KG1 (cell line): ENCODE measurements at regions not wholly inside any gene's neighbourhood (a gene's known extent, or its start where the extent isn't known, plus 50 kb on each side); places are given as distances from the start of the nearest gene placed in this dataset.

Experiments used
- DNase-seq: peaks from one replicate; lab custom pipeline; 2025; lab: John Stamatoyannopoulos, UW

DNA sequence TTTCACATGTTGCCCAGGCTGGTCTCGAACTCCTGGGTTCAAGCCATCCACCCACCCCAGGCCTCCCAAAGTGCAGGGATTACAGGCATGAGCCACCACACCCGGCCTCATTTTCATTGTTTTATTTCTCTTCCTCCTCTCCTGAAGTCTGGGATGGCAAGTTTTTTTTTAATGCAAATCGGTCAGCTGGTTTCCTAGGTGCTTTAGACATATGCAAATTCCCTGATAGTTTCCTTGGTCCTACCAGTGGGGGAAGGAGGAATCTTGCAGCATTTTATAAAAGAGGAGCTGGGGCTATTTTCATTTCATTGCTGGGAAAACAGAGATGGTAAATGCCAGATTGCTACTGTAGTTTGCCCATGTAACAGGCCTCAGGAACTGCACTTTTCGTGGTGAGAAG, 179.4 kb downstream of the ACTL7B start:
- no peak for DNase-seq

DNA sequence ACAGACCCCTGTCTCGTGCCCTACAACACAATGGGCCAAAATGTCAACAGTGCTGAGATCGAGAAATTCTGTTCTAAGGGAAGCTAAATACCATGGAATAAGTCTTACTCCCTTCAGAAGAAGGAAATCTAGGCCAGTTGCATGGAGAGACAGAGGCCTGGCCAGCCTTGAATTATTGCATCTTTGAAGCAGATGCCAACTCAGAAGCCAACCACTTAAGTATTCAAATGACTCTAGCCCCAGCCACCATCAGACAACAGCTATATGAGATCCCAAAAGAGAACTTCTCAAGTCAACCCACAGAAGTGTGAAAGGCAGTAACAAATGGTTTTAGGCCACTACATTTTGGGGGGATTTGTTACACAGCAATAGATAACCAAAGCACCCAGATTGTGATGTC, 180.1 kb downstream of the ACTL7B start:
- no peak for DNase-seq

DNA sequence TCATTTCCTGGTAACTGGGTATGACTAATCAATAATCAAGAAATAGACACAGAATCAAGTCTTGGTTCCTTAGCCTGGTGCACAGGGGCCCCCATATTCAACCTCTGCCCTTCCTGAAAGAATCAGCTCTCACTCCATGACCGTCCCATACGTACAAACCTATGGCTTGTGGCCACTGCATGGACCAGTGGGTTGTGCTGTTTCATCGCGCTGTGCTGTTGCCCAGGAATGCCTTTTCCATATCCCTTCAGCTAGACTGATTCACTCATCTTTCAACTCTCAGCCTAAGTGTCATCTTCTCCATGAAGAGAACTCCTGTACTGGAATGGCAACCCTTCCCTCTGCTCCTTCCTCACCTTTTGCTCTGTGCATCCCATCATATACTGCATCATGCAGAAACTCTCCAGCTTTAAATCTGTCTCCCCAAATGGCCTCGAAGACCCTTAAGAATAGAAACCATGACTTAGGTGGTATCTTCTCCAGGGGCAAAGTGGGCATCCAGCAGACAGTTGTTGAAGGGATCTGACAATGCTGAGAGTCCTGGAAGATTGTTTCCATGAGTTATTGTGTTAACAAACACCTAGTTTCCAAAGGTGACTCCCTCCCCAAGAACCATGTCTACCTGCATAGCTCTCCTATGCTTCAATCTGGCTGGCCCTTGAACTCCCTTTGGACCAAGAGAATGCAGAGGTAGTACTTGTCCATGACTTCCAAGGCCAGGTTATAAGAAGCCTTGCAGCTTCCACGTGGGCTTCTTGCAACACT, 180.8 kb downstream of the ACTL7B start:
- no peak for DNase-seq

DNA sequence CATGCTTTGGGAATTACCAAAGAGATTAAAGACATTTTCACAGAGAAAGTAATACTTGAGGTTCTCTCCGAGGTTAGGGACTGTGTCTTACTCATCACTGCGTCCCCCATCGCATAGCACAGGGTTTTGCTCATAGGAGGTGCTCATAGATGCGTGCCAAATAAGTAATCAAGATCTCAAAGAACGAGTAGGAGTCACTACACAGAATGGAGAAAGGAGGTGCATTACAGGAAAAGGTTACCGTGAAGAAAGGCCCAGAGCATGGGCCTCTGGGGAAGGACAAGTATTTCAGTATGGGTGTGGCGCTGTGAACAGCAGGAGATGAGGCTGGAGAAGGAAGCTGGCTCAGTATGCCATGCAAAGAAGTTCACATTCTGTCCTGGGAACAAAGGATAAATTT, 182.4 kb downstream of the ACTL7B start:
- no peak for DNase-seq

DNA sequence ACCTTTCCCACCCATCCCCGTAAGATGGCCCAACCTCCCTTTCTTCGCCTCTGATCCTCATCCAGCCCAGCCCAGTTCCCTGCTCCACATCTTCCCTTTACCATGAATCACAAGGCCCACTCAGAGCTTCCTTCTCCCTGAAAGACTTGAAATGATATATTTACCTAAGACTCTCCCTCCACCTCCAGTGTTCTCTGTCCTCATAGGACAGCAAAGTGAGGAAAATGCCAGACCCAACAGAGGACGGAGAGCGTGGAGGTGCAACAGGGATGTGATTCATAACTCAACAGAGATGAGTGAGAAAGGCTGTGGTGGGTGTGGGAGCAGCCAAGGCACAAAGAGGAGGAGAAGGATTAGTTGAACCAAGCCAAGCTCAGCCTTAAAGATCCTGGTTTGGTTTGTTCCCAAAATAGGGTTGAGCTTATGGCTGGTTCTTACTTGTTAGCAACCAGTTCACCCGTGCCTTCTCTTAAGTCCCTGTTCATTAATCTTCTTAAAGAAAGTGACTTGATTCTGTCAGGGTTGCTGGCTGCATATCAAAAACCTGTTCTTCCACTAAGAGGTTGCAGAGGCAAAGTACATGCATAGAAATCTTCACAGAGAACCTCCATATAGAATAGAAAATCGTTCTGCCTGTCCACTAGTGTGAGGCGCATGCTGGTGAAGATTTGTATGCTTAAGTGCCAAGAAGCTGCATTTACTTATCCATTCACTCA, 183.2 kb downstream of the ACTL7B start:
- no peak for DNase-seq

DNA sequence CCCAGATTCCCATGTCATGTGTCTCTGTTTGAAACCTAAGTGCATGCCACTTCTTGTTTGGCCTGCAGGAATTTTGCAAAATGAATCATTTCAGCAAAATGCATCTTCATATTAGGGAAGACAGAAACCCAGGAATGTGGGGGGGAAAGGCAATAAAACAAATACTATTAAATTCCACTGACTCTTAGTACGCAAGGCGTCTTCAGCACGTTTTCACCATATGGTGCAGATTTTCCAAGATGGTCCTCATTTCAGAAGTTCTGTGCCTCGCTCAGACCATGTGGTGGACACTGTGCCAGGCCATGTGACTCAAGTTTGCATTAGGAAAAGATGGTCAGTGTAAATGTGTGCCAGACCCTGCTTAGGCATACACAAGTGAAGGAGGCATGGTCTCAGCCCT, 184.0 kb downstream of the ACTL7B start:
- no peak for DNase-seq

DNA sequence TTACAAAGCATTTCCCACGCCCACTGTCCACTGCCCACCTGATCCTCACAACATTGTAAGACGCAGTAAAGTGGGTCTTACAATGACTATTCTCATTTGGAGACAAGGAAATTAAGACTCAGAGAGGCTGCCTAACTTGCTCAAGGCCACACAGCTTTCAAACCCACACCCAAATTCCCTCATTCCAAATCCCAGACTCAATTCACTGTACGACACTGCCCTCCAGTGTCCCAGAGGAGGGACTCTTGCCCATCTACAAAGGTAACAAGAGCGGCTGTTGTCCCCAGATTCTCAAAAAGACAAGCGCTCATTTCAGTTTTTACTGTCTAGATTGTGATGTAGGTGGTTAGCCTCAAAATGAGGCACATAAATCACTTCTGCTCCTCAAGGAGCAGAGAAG, 184.6 kb downstream of the ACTL7B start:
- no peak for DNase-seq

DNA sequence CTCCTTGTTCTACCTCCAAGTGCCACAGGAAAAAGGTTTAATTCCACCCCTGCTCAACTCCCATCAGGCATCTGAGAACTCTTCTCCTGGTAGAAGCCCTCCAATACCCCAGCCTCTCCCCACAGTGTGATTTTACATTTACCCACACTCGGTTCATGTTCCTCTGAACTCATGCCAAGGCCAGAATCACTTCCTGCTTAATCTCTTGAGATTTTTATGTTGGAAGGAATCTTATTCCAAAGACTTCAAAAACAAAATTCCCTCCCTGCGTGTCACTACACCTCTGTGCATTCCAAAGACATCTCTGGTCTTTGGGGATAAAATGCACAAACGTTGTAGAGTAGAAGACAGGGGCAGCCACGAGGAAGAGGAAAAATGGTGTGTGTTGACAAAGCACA, 186.8 kb downstream of the ACTL7B start:
- no peak for DNase-seq

DNA sequence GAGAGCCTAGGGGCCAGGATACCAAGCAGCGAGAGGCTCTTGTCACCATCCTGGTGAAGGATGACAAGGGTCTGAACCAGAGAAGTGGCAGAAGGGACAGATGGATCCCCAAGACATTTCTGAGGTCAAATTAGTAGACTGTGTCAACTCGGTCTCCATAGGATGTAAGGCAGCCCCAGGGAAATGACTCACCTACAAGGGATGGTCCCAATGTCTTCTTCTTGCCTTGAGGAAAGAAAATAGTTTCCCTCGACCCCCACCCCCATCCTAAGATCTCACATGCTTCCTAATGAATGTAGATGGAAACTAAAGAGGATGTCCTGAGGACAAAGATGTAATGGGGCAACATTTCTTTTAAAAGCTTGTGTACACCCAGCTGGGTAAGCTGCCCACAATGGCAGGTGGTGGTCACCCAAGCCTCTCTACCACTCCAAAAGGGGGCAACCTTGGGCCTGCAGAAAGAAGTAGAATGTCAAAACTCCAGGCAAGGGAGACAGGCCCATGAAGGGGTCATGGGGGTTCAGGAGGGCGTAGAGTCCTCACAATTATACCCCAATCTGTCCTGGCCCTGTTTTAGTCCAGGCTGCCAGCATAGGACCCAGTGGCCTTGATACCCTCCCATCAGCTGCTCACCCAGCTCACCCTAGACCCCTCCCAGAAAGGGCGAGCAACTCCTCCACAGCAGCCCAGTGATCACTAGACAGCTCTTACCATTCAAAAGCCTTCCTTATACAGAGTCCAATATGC, 187.4 kb downstream of the ACTL7B start:
- DNase-seq, result no peak

DNA sequence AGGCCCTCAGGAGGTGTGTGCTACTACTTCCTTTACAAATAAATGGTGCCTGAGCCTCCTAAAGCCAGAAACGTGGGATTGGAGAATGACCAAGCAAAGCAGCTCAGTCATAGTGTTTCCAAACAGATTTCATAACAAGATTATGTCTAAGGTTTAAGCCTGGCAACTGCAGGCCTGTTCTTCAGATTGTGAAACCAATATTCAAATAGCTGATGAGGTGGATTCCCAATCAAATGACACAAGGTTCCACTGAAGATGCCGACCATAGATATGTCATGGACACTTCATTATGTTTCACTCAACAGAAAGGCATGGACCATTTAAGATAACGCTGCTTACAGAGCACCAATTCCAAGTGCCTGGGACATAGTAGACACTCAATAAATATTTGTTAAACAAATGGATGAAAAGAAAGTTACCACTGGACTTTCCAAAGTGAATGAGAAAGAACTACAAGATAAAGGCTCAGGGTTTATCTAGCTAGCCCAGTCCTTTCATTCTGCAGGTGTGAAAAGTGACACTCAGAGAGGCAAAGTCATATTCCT, 189.5 kb downstream of the ACTL7B start:
- no peak for DNase-seq

DNA sequence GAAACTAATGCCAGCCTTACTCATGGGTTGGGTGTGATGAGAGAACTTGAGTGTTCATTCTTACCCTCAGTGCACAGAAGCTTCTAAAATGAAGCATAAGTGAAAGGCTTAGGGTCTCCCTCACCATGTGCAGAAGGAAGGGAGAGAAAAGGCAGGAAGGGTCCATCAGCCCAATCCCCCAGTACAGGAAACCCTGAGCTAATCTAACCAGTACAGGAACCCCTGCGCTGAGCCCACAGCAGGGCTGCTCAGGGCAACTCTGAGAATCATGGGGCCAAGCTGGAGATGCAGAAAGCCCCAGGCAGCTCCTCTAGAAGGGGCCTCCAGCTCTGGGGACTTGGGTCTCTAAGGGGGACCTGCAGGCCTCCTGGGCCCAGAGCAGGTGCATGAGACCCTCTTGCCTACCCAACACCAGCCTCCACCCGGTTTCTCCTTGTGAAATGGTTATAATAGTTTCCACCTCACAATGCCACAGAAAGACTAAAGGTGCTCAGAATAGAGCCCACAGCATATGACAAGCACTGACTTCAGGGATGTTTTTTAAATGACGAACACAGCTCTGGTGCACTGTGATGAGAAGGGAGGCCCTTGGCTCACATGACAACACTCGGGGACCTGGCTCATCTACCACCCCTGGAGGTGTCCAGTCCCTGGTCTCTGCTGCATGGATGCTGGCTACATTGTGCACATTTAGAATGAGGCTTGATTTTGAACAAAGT, 190.1 kb downstream of the ACTL7B start:
- no peak for DNase-seq

DNA sequence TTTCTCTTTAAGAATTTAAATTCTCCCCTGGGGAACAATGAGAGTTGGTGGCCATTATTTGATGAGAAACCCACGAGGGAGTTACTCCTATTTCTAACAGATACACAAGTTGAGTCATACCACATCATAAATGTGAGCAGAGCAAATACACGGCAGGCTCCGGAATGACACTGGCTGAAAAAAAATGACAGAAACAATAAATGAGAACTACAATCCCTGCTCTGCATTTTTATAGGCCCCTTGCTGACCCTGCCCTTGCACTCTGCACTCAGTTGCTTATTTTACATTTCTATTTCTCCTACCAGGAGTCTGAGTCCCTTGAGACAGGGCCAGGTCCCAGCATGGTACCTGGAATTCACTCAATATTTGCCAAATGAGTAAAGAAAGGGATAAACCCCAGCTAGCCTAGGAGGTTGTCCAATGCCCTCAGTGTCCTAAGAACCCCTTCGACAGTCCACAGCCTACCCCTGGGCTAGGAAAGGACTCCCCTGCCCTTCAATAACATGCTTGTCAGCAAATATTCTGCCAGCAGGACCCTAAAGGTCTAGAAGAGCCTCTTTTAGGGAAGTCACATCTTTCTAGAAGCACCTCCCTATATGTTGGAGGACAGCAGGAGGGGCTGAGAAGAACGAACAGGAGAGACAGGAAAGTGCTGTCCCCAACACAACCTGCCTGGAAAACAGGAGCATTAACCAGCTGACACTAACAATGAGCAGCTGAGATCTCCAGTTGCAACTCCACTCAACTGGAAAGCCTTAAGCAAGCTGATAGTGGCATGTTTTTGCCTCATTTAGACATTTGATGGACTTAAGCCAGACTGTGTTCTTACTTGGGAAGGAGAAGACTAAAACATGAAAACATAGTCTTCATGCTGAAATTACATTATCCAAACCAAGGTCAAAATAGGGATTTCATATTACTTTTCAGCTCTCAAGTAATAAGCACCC, 191.2 kb downstream of the ACTL7B start:
- no peak for DNase-seq

DNA sequence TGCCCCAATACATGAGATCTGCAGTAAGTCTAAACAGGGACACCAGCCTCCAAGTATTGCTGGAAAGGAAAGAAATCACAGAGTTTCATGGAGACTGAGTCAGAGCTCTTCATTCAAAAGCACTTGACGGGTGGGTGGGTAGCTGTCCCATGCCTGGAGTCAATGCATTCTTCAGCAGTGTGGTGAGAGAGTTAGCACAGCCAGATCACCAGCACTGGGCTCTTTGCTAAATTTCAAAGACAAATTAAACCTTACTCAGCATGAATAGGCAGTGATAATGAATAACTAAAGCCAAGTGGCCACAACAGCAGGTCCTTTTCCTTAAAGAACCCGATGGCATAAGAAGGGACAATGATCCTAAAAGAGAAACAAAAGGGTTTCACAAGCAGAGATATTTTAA, 192.4 kb downstream of the ACTL7B start:
- DNase-seq, result no peak

DNA sequence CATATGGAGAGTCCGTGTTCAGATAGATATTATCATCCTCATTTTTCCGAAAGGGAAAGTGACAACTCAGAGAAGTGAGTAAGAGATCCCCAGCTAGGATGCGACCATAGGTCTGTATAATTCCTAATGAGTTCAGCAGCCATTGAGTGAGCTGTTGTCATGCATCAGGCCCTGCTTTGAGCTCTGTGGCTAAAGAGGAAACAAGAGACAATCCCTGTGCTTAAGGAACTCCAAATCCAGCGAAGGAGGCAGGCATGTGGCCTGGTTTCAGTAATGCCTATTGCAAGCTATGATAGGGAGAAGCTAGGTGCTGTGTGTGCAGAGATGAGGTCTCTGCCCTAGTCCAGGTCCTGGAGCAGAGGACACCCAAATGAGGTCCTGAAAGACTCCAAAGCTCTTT, 192.8 kb downstream of the ACTL7B start:
- no peak for DNase-seq

DNA sequence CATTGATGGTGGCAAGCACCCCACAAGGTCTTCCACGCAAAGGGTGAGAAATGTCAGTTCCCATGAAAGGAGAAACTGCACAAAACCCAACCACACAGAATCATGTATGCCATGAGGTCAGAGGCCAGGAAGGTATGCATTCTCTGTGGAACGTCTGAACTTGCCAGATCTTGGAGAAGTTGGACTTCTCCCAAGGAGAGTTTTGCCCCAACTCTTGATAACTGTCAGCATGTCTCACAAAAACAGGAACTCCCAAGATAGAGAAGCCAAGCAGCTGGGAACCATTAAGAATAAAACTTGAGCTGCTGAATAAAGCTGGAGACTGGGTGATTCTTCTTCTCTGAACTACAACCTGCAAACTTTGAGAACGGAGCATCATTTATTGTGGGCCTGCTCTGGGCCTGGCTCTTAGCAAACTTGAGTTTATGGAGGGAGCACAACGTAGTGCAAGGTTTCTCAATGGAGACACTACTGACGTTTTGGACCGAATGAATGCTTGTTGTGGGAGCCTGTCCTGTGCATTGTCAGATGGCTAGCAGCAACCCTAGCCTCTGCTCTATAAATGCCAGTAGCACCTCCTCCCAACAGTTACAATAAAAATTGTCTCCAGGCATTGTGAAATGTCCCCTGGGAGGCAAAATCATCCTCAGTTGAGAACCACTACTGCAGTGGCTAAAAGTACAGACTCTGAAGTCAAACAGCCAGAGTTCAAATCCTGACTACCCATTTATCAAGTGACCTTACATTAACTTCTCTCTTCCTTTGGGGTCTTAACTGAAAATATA, 193.5 kb downstream of the ACTL7B start:
- DNase-seq, result no peak

DNA sequence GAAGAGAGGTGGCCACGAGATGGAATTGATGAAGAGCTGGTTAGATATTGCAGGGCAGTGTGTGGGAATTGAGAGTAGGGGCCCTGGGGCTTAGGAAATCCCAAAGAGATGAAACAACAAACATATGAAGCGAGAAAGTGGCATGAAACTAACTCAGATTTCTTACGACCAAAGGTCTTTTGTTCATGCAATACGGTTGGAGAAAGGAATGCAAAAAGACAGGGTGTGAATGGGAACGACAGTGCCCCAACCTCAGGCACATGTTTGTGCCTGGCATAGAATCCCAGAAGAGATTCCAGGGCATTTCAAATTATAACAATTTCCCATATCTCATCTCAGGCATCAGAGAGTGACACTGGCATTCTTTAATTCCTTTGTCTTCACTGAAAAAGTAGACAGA, 199.2 kb downstream of the ACTL7B start:
- no peak for DNase-seq

DNA sequence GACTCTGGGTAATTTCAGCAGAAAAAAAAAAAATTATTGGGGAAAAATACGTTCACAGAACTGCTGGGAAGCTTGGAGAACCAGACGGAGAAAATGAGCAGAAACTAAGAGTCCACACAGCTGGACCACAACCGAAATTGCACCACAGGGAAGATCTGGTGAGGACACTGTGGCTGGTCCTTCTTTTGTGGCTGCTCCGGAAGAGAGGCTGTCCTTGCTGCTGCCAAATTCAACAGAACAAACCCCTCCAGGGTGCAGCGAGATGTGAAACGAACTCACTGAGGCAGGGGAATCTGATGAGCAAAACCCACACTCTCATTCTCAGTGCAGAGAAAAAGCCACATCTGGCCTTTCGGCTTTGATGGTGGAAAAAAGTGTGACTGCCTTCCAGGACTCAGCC, 200.0 kb downstream of the ACTL7B start:
- DNase-seq, result no peak

DNA sequence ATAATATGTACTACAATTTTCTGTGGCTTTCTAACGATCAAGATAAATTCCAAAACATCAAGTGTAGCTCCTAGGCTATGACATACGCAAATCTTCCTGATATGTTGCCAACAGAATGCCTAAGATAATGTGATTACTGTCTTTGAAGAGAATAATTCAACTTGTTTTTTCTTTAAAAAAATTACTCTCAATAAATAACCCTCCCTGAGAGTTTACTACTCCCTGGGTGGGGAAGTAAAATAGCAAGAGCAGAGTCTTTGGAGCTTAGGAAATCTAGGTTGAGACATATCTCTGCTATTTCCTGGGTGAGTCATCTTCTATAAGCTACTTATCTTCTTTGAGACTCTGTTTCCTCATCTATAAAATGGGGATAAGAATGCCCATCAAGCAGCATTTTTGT, 201.2 kb downstream of the ACTL7B start:
- no peak for DNase-seq

DNA sequence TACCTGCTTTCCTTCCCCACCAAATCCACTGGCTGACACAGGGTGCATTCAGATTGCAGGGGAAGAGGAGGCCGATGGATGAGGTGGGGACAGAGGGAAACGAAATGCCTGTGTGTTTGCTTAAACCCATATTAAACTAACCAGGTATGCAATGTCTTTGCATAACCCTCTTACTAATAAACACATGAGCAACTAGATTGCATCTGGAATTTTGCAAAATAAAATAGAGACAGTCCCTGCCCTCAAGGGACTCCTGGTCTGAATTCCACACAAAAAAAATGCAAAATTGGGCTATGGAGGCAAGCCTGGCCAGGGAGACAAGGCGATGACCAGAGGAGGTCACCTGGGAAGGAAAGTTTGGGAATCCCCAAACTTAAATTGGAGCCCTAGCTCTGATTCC, 202.9 kb downstream of the ACTL7B start:
- DNase-seq, result no peak

DNA sequence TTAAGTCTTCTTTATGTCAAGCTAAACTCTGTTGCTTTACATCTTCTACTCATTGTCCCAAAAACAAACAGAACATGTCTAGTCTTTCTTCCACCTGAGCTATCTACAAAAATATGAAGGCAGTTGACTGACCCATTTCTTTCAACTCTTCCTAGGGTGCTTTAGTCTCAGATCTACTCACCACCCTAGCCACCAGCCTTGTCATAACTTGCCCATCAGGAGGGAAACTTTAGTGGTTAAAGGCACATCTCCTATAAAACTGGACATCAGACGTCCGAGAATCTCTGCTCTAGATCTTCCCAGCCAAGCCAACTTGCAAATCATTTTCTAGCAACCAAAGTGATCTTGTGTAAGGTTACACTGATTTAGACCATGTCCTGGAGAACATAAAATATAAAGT, 205.0 kb downstream of the ACTL7B start:
- DNase-seq, result no peak
